ENCODE measurements at regions not wholly inside any gene's neighbourhood (a gene's known extent, or its start where the extent isn't known, plus 50 kb on each side); places are given as distances from the start of the nearest gene placed in this dataset.

DNA sequence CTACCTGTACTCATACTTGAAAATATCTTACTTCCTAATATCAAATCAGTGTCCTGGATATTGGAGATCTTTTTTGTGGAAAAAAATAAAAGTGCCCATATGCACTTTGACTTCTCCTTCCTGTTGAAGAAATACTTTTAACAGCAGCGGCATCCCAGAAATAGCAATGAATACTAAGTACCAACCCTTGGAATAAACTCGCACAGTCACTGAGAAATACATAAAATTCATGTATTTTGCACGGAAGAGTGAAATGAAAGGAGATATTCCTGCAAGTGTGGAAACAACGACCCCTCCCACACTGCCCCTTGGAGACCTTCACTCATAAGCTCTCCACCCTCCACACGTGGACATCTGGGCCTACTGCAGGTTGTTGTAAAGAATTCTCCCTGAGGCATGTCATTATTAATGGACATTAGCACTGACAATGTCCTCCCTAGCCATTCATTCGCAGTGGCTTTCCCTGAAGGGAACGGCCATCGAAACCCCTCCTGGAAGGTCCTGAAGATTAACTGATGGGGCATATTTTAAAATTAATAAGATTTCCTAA, 407.6 kb upstream of the PFKP start:
- intact Hi-C loops (cut with micrococcal nuclease) = no loop called here

DNA sequence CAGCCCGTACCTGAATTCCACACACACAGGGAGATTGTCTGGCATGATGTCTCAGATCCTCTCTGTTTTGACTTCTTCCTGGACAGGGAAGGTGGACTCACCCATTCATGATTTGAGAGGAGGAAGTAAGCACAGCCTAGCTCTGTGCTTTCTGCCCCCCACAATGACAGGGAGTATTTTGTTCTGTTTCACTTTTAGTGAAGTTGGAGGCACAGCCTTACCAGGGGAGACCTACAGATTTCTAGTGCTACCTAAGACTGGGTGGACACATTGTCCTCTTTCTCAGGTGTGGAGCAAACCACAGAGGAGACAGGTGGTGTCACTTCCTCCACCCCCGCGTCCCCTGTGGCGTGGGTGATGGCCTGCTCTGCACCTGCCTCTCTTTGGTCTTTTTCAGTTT, 408.6 kb upstream of the PFKP start:
- intact Hi-C loops (cut with micrococcal nuclease) = no loop called here

DNA sequence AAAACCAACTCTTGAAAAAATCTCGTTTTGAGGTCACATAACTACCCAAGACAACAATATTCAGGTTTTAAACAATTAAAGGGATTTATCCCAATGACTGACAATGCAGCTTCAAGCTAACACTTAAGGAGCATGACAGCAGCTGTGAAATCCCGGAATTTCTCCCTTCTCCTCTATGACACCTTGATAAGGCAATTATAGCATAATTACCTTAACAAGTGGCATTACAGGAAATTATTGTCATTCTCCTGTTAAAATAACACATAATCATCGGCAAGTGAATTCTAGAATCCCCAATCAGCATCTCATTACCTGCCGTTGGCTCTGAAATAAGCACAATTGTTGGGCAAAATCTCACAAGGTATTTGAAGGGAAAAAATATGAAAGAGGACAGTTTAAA, 417.0 kb upstream of the PFKP start:
- intact Hi-C loops (cut with micrococcal nuclease) = no loop called here

DNA sequence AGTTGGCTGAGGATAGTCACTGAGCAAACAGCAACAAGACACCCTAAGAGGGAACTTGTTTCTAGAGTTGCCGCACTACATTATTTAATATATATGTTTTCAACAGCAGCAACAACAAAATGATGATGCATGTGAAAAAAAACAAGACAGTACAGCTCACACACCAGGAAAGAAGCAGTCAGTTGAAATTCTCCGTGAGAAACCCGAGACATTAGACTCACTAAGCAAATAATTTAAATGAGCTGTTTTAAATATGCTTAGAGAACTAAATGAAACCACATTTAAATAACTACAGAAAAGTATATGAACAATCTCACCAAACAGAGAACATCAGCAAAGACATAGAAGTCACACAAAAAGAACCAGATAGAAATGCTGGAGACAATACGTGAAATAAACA, 426.3 kb upstream of the PFKP start:
- intact Hi-C loops (cut with micrococcal nuclease) = no loop called here

DNA sequence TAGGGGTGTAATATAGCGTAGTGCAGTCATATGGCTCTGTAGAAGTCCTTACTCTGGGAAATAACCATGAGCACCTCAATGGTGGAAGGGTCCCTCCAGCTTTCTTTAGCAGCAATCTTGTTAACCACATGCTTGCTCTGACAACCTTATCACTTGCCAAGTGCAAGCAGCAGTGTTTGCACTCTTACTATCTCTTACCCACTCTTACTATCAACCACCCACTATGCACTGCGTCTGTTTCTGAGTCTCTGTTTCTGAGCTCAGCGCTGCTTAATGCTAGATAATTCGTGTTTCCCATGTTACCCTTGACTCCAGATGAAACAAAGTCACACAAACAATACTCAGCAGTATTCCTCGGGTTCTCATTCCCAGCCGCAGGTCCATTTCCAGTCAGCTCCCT, 433.7 kb upstream of the PFKP start:
- intact Hi-C loops (cut with micrococcal nuclease) = no loop called here

DNA sequence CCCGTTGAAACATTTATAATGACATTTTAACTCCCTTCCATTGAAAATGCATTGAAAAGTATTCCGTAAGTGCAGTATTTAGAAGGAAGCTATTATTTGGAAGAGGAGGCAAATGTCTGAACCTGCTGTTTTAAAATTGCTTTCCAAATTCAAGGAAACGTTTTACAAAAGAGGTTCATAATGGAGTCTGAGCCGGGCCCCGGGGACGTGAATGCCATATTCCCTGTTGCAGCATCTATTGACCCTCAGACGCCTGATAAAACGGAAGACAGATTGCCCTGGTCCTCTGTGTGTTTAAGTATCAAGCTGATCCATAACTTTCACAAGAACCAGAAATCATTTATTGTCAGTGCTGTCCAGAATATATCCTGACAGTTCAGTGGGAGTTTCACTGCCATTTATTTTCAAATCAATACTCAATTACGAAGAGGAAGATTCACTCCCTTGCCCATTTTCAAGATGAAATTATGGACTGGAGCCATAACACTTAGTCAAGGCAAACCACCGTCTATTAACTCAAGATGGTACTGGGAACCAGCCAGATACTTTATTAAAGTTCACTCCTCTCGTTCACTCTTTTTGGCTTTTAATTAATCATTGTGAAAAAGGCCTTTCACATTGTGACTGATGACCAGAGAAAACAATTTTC, 435.7 kb upstream of the PFKP start:
- intact Hi-C loops (cut with micrococcal nuclease) = no loop called here

DNA sequence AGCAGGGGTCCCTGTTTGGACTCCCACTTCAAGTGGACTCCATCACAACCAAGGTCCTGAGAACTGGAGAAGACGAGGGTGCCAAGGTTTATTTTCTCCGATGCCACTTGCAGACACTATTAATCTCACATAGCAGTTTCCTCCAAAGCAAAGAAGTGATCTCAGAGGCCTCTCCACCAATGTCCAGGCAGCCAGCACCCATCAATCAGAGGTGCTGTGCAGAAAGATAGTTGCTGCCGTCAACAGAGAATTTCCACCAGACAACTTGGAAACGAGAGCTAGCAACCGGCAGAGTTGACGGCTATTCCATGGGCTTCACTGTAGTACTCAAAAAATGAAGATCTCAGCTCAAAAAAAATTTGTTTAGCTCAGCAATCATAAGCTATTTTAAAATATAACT, 438.6 kb upstream of the PFKP start:
- intact Hi-C loops (cut with micrococcal nuclease) = no loop called here

DNA sequence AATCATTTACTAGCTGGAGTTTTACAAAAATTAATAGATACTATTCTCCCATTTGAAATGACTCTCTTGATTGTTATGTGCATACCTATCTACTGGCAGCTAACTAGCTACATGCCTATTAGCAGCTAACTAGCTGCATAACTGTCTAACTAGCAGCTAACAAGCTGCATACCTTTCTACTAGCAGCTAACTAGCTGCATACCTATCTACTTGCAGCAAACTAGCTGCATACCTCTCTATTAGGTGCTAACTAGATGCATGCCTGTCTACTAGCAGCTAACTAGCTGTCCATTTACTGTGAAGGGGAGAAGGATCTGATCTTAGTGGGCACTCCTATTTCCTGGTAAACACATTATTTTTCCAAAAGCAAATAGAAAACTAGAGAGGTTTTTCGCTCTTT, 439.4 kb upstream of the PFKP start:
- intact Hi-C loops (cut with micrococcal nuclease) = no loop called here

DNA sequence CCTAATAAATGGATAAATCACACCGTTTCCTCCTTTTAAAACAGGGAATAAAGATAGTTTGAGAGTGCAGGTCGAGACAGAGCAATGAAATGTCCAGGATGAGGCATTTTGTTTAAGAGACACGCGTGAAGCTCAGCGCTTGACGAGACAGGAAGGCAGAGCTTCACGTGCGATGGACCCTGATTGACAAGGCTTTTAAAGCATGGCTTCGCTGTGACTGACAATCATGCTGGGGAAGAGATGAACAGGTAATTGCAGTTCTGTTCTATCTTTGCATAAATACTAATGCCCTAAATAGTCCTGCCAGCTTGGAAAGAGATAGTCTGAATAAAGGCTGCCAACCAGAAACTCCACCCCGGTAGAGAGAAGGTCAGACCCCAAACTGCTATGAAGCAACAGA, 442.3 kb upstream of the PFKP start:
- intact Hi-C loops (cut with micrococcal nuclease) = no loop called here

DNA sequence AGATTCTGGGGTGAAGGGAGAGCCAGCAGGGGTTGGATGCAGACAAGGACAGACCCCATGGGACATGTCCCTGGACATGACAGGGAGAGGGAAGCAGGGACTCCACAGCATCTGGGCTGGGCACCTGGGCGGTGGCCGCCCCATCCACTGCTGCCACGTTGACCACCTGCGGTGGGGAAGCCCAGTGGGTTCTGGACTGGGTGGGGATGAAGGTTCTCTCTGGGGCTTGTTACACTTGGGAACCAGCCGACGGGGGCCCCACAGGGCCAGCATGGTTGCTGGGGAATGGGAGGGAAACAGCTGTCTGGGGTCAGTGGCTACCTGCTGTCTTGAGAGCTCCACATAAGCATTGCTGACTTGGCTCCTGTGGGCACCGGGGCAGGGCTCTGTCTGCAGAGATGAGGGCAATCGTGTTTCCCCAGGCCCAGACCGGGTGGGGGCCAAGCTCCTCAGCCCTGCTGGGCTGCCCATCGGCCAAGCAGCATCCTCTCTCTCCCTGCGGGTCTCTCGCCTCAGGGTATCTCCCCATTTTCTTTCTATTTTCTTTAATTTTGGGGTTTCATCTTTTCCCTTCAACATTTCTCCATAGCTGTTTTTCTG, 443.6 kb upstream of the PFKP start:
- intact Hi-C loops (cut with micrococcal nuclease) = no loop called here

DNA sequence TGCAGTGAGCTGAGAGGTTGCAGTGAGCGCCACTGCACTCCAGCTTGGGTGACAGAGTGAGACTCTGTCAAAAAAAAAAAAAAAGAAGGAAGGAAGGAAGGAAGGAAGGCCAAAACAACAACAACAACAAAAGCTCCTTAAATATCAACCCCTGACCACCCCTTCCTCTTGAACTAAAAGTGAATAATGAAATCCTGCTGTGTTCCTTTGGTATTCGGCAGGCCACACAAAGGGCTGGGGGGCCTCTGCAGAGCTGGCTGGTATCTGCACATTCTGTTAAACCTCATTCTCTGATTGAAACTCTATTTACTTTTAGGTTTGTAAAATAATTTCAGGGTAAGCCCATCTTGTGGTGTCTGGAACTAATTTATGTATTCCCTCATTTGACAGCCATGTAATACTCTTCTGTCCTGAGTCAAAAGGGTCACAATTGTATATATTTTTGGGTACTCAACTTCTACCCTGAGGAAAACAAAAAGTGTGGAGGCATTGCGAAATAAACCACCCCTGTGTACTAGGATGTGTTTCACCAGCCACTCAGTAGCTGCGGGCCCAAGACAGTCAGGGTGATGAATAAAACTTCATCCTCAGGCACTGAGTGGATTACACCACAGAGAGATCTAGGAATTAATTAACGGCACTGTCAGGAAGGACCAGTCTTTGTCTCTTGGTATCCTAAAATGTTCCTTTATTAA, 446.4 kb upstream of the PFKP start:
- intact Hi-C loops (cut with micrococcal nuclease) = no loop called here

DNA sequence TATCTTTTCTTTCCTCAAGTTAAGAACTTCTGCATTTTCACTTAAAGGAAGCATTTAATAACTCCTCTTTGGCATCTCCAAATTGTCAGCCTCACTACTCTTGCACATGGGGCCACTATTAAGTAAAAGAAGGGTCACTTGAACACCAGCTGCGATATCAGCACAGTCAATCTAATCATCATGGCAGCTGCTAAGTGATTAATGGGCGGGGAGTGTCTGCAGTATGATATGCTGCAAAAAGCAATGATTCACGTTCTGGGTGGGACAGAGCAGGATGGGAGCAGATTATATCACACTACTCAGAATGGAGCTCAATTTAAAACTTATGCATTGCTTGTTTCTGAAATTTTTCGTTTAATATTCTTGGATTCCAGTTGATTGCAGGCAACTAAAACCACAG, 447.4 kb upstream of the PFKP start:
- intact Hi-C loops (cut with micrococcal nuclease) = no loop called here

DNA sequence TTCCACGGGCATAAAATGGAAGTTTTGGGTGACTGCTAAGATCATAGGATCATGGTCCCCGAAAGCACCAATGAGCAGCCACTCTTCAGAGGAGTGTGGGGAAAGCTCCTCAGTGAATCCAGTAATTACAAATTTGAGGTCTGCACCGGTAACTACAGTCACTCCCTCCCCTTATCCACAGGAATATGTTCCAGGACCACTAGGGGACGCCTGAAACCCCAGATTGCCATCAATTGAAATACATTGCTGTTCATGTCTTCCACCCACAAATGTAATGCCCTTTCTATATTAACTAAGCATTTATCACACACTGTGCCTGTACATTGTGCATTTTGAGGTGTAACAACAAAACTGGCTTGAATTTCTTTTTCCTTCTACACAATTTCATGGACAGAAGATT, 447.9 kb upstream of the PFKP start:
- intact Hi-C loops (cut with micrococcal nuclease) = no loop called here

DNA sequence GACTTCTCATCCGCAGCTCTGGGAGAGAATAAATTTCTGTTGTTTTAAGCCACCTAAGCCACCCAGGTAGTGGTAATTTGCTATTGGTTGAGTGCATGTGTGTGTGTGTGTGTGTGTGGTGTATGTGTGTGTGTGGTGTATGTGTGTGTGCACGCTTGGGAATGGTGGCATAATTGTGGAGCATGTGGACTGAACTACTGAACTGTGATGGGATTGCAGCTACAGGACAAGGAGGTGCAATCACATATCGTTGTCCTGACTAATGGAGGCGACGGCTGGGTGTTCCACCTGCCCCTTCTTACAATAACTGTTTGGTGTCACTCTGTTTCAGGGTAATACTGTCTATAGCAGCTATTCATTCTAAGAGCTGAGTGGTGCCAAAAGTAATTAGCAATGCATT, 448.7 kb upstream of the PFKP start:
- intact Hi-C loops (cut with micrococcal nuclease) = no loop called here

DNA sequence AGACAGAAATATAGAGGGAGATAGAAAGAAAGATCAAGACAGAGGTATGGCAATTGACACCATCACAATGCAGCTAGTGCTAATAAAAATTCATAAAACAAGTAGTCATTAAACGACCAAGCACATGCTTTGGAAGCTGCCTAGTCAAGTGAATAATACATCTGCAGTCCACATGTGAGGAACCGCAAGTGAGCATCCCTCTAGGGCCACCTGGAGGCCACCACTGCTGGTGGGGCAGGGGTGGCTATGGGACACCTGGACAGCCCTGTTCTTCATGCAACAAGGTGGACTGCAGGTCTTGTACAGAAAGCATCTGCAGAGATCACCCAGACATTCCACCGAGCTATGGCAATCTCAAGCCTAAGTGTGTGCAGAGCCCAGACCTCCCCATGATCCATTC, 451.1 kb upstream of the PFKP start:
- intact Hi-C loops (cut with micrococcal nuclease) = no loop called here

DNA sequence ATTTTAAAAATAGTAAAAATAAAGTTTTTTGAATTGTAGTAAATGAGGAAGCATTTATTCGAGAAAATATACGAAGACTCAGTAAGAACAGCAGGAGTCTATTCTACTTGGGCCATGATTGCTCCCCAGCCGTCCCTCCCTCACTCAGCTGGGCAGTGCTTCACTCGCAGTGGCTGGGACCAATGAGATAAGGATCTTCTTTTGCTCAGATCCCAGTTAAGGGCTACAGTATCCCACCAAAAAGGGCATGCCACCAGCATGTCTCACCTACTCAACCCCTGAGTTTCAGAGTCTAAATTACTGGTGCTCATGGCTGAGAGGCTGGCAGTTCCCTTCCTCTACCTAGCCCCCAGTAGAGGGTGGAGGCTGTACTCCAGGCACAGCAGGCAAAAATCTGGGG, 455.7 kb upstream of the PFKP start:
- intact Hi-C loops (cut with micrococcal nuclease) = no loop called here

DNA sequence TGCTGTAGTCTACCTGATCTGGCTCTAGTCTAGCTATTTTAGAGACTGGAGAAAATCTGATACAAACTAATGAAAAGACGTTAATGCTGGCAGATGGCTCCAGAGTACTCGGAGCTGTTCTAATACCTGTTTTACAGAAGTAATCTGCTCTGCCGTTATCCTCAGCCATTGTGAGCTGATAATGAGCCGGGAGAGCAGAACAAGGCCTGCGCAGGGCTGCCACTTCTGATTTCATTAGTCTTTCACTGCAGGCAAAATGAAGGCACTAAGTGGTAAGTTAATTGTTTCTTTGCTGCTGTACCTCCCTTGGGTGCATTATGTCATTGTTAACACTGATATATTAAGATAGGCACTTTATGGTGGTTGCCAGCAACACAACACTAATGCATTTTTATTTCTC, 456.4 kb upstream of the PFKP start:
- intact Hi-C loops (cut with micrococcal nuclease) = no loop called here

DNA sequence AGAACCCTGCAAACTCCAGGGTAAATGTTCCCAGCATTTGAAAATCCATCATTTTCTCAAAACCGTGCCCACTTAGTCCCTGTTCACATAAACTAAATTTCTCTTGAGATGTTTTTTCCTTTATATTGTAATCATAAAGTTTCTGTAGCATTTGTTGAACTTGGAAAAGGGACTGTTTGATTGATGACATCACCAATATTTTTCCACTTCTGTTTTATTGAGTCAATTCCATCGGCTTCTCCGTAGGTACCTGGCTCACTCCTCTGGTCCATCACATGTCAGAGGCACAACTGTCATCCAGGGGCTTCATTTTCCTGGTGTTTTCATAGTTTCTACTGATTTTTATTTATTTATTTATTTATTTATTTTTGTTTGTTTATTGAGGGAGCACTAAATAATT, 462.5 kb upstream of the PFKP start:
- intact Hi-C loops (cut with micrococcal nuclease) = no loop called here

DNA sequence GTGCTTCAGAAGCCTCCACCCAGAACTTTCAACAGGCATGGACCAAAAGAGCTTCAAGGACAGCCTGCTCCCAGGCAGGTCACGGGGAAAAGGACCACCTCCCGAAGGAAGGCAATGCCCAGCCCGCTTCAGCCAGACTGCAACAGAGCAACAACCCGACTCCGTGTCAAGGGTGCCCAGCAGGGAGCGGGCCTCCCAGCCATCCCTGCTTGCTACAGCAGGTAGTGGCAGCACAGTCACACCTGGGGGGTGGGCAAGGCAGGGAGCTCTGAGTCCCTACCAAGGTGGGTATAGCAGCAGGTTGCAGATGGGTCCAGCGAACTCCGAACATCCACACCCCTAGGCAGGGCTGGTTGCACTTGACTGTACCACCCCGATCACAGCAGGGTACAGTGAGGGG, 467.8 kb upstream of the PFKP start:
- intact Hi-C loops (cut with micrococcal nuclease) = no loop called here

DNA sequence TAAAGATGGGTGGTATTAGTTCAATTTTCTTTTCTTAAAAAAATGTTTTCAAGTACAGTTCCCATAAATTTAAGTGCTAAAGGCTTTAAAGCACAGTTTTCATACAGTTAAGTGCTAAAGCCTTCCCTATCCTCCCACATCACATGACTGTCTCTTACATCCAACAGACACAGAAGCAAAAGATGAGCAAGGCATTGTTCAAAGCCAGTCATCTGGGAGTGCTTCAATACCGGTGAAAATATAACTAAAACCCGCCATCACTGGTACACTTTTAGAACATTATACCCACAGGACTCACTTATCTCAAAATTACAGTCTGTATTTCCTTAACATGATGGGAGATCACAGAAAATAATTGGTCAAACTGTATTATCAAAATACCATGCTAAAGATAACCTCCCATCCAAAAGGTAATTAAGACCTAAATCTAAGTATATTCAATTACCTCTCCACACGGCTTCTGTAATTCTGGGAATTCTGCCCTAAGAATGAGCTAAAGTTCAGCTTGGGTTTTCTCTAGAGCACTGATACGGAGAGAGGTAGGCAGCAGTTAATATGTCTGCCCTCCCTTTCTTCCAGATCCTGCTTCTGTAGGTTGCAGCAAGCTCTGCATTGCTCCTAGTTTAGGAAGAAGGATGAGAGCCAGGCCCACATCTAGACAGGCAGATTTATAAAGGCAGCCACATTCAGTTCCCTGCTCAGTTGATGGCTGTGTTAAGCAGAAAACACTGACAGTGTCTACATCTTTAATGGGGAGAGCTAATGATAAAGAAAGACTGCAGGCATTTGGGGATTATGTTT, 474.8 kb upstream of the PFKP start:
- intact Hi-C loops (cut with micrococcal nuclease) = no loop called here

DNA sequence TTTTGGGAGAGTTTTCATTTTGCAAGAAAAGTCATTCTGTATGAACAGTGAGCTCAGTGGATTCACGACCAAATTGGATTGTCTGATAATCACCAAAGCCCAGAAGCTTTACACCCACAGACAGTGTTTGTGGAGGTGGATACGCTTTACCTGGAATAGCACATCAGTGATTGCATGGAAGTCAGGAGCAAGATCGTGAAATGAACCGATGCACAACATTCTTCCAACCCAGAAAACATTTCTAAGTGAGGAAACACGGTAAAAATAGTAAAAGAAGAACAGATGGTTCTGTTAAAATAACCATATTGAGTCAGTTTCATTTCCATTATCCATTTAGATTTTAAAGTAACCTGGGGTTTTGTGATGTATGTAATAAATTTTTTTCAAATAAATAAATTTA, 478.2 kb upstream of the PFKP start:
- intact Hi-C loops (cut with micrococcal nuclease) = no loop called here

DNA sequence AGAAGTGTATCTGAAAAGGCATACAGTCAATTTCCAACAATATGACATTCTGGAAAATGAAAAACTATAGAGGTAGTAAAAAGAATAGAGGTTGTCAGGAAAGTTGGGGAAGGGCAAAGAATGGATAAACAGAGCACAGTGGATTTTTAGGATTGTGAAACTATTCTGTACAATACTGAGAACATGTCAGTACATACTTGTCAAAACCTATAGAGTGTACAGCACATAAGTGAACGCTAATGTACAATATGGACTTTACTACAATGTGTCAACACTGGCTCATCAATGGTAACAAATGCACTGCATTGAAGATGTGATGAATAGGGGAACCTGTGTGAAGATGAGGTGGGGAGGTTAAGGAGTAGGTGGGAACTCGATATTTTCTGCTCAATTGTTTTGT, 483.0 kb upstream of the PFKP start:
- intact Hi-C loops (cut with micrococcal nuclease) = no loop called here

Measured in T-helper 1 cell treated with Interleukin-12 subunit alpha and Interleukin-12 subunit beta and Interleukin-4 antibody, amounts not matched to agents 30 ng/mL and 1 ng/mL, for 36 hours (primary cell).